ENCODE measurements at regions not wholly inside any gene's neighbourhood (a gene's known extent, or its start where the extent isn't known, plus 50 kb on each side); places are given as distances from the start of the nearest gene placed in this dataset.

DNA sequence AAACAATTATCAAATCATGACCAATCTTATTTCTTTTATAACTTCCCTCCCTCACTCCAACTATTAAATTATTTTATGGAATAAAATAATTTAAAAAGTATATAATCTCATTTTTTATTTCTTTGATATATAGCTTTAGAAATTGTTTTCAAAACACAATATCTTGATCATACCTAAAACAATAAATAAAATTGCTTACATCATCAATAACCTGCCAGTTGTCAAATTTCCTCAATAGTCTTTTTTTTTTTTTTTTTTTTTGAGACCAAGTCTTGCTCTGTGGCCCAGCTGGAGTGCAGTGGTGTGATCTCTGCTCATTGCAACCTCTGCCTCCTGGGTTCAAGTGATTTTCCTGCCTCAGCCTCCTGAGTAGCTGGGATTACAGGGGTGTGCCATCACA is 60.1 kb upstream of the ELOVL5 start:
- TF ChIP-seq, protein P1, sequence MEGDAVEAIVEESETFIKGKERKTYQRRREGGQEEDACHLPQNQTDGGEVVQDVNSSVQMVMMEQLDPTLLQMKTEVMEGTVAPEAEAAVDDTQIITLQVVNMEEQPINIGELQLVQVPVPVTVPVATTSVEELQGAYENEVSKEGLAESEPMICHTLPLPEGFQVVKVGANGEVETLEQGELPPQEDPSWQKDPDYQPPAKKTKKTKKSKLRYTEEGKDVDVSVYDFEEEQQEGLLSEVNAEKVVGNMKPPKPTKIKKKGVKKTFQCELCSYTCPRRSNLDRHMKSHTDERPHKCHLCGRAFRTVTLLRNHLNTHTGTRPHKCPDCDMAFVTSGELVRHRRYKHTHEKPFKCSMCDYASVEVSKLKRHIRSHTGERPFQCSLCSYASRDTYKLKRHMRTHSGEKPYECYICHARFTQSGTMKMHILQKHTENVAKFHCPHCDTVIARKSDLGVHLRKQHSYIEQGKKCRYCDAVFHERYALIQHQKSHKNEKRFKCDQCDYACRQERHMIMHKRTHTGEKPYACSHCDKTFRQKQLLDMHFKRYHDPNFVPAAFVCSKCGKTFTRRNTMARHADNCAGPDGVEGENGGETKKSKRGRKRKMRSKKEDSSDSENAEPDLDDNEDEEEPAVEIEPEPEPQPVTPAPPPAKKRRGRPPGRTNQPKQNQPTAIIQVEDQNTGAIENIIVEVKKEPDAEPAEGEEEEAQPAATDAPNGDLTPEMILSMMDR (IDR thresholded peaks at IDR 0.05) = no peak
- TF ChIP-seq POLR2AphosphoS5 (IDR thresholded peaks at IDR 0.05) = no peak
